ENCODE measurements at regions not wholly inside any gene's neighbourhood (a gene's known extent, or its start where the extent isn't known, plus 50 kb on each side); places are given as distances from the start of the nearest gene placed in this dataset.
"Not testable (repeated sequence)": the region's sequence is repeated elsewhere in the genome, so short reads cannot be mapped to it uniquely, and the experiment has no call there.

GRCh38 chr2:192542148-192543066 lies 347.7 kb upstream of the TMEFF2 start:
- DNase-seq = not testable (repeated sequence)

GRCh38 chr2:192539306-192539705 lies 344.6 kb upstream of the TMEFF2 start:
- DNase-seq = no peak

GRCh38 chr2:192536922-192537624 lies 342.3 kb upstream of the TMEFF2 start:
- DNase-seq = no peak

DNA sequence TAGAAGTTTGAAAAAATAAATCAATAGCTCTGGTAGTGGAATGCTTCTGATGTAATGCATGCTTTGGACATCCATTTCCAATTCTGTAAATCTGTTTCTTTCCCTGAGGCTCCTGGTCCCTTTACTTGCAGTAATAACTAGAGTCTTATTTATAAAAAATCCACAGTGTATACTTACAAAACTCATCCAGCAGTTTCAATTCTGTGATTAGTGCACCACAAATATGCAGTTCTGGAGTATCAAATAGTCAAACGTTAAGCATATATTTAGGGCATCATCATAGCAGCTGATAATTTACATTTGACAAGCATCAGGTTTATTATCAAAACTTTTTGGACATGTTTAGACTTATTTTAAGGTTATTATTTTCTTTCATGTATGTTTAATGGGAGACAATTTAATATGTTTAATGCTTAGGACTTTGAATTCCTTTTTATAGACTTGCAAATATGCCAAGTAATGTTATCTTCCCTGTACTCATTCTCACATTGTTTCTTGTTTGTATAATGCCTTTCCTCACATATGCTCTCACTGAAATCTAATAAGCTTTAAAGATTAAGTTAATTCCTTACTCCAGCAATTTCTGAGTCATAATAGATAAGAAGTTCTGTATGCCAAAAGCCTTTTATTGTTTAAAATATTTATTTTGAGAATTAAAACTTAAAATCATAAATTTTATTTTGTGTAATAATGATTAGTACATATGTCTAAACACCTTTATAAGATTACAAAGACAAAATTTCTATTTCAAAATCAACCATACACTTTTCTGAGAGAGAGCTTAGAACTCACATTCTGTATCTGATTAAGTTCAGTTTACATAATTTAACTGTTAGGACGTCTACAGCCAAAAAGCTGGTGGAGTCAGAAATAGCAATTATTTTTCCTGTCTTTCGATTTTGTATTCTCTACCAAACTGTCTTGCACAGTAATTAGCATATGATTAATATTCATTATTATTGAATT lies 341.5 kb upstream of the TMEFF2 start:
- DNase-seq = no peak

GRCh38 chr2:192534072-192534471 lies 339.3 kb upstream of the TMEFF2 start:
- DNase-seq = no peak

GRCh38 chr2:192524642-192525251 lies 330.0 kb upstream of the TMEFF2 start:
- DNase-seq = not testable (repeated sequence)

DNA sequence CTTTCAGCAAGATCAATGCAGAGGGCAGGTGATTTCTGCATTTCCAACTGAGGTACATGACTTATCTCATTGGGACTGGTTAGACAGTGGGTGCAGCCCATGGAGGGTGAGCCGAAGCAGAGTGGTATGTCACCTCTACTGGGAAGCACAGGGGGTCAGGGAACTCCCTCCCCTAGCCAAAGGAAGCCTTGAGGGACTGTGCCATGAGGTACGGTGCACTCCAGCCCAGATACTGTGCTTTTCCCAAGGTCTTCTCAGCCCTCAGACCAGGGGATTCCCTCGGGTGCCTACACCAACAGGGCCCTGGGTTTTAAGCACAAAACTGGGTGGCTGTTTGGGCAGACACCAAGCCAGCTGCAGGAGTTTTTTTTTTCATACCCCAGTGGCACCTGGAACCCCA lies 329.5 kb upstream of the TMEFF2 start:
- not testable (repeated sequence) for DNase-seq

- no peak for DNase-seq
Measured at GRCh38 chr2:192515937-192516336, 321.2 kb upstream of the TMEFF2 start.

- no peak for DNase-seq
Measured at GRCh38 chr2:192513575-192513974, 318.8 kb upstream of the TMEFF2 start.

DNA sequence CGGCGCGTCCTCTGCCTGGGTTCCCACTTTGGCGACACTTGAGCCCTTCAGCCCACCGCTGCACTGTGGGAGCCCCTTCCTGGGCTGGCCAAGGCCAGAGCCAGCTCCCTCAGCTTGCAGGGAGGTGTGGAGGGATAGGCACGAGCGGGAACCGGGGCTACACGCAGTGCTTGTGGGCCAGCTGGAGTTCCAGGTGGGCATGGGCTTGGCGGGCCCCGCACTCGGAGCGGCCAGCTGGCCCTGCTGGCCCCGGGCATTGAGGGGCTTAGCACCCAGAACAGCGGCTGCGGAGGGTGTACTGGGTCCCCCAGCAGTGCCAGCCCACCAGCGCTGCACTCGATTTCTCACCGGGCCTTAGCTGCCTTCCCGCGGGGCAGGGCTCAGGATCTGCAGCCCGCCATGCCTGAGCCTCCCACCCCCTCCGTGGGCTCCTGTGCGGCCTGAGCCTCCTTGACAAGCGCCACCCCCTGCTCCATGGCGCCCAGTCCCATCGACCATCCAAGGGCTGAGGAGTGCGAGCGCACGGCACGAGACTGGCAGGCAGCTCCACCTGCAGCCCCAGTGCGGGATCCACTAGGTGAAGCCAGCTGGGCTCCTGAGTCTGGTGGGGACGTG lies 313.2 kb upstream of the TMEFF2 start:
- not testable (repeated sequence) for DNase-seq

DNA sequence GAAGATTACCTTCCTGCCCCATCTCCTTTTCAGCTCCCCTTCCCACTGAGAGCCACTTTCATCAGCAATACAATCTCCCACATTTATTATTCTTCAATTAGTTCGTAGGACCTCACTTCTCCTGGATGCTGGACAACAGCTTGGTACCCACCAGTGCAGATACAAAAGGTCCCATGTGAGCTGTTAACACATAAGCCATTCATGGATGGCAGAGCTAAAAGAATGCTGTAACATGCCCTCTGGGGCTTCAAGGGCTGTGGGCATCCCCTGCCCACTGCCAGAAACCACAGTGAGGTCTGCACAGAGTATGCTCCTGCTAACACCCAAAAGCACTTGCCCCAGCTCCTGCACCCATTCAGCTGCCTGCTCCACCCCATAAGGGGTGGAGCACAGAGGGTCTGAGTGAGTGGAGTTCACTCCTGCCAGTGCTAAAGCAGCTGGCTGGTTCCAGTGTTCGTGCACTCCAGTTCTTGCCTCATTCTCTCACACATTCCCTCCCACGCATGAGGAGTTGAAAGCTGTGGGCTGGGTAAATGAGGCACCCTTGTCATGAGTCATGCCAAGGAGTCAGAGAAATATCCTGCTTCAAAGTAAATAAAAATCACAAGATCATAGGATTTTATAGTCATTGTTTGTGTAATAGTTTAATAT lies 305.9 kb upstream of the TMEFF2 start:
- no peak for DNase-seq

GRCh38 chr2:192499476-192499875 lies 304.7 kb upstream of the TMEFF2 start:
- no peak for DNase-seq

- no peak for DNase-seq
Measured at GRCh38 chr2:192498747-192499146, 304.0 kb upstream of the TMEFF2 start.

GRCh38 chr2:192488158-192488557 lies 293.4 kb upstream of the TMEFF2 start:
- DNase-seq = not testable (repeated sequence)

DNA sequence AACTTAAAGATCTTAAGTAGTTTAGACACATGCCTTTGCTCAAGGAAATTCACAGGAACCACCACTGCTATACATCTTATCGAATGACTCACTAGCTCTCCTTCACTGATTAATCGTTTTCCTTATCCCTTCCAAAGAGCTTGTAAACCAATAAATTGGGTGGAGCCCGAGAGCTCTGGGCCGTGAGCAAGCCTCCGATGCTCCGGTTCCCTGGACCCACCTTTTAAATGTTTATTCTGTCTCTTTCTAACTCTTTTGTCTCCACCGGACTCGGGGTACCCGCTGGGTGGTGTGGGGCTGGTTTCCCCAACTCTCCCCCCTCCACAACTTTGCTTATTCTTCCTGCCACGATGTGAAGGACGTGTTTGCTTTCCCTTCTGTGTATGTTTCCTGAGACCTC lies 292.9 kb upstream of the TMEFF2 start:
- no peak for DNase-seq

- no peak for DNase-seq
Measured at GRCh38 chr2:192484903-192485302, 290.2 kb upstream of the TMEFF2 start.

- no peak for DNase-seq
Measured at GRCh38 chr2:192480984-192481383, 286.3 kb upstream of the TMEFF2 start.

GRCh38 chr2:192473331-192473730 lies 278.6 kb upstream of the TMEFF2 start:
- no peak for DNase-seq

GRCh38 chr2:192471982-192472381 lies 277.2 kb upstream of the TMEFF2 start:
- no peak for DNase-seq

- DNase-seq = no peak
Measured at GRCh38 chr2:192469612-192470011, 274.9 kb upstream of the TMEFF2 start.

- DNase-seq = no peak
Measured at GRCh38 chr2:192467953-192468660, 273.4 kb upstream of the TMEFF2 start.

Measured in central memory CD4-positive, alpha-beta T cell (primary cell).